Daoy (cell line): ENCODE measurements at regions not wholly inside any gene's neighbourhood (a gene's known extent, or its start where the extent isn't known, plus 50 kb on each side); places are given as distances from the start of the nearest gene placed in this dataset.

Experiments used
- DNase-seq: peaks from one replicate; pipeline ENCODE4 v3.0.0-alpha.2; 2015; ENCODE audit warnings: low read depth

DNA sequence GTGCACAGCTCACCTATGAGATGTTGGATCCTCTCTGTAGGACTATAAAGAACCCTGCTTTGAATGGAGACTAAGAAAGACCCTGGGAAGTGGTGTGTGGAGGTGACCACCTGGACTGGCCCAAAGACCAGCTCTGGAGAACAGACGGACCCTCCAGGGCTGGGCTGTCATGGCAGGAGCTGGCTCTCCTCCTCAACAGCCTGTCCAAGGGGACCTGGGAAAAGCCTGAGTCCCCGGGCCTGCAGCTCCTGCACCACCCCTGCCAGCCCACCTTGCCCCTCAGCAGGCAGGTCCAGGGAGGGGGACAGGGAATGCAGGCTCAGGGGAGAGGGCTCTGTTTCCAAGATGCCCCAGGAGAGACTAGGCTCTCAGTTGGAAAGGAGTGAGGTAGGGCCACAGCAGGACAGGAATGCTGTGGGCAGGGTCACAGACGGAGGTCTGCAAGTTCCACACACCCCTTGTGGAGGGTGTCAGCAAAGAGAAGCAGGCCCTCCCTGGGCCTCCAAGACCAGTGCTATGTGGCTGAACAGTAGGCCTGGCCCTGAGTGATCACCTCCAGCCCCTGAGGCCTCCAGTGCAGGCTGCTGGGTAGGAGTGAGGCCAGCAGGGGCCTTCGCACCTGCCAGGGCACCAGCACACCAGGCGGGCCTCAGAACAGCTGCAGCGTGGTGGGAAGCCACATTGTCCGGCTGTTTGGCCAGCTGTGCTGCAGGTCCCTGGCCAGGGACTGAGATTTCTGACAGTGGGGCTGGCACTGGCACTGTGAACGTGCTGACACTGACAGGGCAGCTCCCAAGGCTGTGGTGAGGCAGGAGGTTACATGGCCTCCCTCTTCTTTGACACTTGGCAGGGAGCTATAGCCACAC lies 86.4 kb upstream of the OTOS start:
- no peak for DNase-seq

DNA sequence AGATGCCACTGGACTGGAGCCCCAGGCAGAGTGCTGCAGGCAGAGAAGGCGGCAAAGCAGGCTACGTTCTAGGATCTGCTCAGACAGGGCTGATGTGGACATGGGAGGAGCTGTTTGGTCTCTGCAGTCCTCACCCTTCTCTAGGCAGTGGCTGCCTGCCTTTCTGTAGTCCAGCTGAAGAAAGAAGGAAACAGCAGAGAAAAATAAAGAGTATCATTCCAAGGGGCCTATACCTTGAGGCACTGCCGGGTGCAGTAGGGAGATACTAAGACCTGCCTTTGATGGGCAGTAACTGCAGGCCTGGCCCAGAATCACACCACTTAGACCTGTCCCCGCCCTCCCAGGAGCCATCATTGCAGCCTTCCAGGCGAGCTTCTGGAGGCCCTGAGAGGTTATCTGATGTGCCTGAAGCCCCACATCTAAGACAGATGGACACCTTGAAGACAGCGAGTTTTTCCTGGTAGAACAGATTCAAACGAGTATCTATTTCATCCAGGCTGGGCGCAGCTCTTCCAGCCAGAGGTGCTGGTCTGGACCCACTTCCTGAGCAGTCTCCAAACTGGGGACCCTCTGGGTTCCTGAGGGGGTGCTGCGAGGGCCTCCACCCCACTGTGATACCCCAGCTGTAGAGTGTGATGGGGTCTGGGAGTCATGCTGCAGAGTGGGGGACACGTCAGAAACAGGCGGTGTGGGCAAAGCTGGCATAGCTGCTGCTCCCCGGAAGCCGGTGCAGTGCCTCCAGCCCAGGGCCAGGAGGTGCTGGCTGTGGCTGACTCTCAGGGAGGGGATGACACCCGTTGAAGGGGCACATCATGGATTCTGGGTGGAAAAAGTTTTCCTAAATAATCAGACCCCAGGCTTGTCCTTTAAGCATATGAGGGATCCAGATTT lies 87.3 kb upstream of the OTOS start:
- no peak for DNase-seq

DNA sequence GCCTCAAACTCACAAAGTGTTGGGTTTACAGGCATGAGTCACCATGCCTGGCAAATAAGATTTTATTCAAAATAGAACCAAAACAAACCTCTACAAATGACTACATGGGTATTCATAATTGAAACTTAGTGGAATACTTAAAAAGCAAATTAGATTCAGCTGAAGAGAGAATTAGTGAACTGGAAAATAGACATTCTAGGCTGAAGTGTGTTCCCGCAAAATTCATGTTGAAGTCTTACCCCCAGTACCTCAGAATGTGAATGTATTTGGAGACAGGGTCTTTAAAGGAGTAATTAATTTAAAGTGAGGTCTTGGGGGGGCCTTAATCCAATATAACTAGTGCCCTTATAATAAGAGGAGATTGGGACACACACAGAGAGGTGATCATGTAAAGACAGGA lies 88.5 kb upstream of the OTOS start:
- DNase-seq = no peak

DNA sequence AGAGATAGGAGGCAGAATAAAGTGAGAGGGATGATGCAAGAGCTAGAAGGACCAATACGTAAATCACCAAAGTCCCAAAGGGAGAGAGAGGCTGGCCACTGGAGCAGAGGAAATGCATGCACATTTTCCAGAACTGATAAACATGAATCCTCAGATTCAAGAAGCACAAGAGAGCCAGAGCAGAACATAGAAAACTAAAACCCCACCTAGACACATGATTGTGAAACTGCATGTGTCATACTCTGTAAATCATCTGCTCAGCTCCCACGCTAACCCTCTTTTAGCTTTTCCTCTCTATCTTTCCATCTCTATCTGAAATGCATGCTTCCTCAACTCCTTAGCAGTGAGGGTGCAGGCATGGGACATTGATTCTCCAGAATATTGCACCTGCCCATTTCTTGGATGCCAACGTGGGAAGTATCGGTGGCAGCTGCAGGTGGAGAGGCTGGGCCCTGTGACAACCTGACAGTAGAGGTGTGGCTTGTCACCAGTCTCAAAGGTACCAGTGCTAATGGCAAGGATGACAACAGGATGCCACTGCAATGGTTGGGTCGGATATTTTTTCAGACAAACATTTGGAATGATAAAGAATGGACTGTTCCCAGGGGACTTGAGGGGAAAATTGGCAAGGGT lies 89.3 kb upstream of the OTOS start:
- DNase-seq = no peak

DNA sequence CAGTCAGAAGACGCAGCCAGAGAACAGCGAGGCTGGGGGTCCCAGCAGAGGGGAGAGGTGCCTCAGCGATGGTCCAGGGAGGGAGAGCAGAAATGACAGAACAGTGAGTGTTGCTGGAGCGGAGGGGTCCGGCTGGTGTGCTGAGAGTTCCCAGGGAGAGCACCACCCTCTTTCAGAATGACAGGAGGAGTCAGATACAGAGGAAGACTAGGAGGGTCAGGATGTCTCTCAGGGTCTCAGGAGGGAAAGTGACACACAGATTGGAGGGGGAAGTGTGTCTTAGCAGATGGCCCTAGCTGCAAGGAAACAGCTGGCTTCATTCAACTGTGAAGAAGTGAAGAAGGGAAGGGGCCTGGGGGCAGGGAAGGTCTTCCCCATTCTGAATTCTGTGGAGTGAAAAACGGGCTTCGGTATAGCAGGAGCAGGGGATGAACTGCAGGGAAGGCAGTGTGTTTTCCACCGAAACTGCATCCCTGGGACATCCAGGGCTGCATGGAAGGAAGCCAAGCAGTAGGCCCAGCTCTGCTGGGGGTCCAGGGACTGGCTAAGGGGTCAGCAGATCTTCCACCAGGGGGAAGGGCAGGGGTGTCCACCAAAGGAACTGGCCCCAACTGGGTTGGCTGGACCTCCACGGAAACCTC lies 90.0 kb upstream of the OTOS start:
- no peak for DNase-seq

DNA sequence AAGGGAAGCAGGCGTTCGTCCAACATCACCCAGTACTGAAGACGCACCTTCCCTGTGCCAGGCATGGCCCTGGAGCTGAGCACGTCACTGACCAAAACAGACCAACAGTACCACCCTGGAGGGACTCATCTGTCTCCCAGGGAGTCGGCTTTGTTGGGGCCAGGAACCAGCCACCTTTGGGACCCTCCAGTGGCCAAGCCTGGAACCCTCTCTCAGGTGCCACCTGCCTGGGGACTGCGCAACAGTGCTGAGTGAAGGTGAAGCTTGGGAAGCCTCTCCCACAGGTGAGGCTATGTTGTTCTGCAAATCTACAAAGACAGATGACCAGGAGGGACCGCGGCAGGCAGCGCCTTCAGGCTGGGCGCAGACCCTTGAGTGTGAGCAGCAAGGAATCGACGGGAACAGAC lies 91.4 kb upstream of the OTOS start:
- DNase-seq = no peak

DNA sequence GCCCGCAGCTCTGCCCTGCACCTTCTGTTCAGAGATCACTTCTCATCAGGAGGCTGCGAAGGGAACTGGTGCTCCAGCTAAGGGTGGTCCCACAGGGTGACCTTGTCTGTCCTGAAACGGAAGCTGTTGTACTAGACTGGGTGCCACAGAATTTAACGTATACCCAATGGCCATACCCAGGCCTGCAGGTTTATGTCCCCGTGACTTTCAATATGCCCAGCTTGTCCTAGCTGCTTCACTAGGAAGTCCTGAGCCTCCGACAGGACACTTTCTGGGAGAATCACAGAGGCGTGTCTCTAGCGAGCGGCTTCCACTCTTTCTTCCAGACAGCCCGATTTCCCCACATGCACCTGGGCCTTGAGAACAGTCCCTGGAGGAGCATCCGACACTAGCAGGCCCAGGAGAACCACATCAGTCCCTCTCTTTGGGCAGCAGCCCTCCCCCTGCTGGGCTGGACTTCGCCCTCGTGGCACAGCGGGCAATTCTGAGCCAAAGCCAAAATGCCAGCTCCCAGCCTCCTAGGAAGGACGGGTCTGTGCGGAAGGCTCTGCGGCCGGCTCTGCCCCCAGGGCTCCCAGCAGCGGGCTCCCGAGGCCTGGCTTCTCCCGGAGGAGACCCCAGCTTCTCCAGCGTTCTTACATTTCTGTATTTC lies 91.9 kb upstream of the OTOS start:
- no peak for DNase-seq

DNA sequence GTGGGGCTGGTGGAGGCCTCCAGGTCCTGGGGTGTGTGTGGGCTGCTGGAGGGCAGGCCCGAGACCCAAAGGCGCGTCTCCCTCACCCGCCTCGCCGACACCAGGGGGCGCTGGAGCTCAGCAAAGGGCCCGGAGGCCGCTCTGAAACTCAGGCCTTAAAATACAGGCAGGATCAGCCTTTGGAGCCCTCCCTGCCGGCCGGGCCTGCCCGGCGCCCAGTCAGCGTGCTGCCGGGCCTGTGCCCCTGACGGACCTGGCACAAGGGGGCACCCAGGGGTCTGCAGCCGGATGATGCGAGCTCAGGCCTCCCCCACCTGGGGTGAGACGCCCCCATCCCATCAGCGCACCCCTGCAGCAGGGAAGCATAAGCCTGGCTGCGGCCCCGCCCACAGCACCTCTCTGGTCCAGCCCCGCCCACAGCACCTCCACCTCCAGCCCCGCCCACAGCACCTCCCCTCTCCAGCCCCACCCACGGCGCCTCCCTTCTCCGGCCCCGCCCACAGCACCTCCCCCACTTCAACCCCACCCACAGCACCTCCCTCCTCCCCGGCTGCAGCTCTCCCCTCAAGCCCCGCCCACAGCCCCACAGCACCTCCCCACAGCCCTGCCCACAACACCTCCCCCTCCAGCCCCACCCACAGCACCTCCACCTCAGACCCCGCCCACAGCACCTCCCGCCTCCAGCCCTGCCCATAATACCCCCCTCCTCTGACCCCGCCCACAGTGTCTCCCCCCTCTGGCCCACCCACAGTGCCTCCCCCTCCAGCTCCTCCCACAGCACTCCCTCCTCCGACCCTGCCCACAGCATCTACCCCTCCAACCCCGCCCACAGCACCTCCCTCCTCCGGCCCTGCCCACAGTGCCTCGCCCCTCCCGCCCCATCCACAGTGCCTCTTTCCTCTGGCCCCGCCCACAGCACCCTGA lies 92.8 kb upstream of the OTOS start:
- DNase-seq = peak; percentile 82

DNA sequence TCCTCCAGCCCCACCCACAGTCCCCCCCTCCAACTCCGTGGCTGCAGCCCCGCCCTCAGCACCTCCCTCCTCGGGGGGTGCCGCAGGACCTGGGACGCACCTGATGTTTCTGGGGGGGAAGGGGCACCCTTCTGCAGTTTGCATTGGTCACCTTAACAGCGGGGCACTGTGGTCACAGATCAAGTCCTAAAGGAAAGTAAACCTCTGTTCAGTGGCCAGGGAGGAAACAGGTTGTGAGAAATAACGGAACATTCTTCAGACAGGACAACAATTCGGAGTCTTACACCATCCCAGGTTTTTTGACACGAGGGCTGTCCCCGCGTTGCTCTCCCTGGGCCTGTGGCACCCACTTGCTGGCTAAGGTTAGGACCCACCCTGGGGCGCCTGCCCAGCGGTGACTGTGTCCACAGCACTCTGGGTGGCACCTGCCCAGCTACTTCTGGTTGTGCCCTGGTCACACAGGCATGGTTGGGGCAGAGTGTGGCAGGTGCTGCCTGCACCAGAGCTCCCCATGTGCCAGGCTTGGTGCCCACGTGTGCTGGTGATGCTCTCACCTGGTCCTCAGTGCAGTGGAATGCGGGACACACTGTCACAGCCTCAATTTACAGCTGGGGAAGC lies 93.5 kb upstream of the OTOS start:
- DNase-seq = no peak

DNA sequence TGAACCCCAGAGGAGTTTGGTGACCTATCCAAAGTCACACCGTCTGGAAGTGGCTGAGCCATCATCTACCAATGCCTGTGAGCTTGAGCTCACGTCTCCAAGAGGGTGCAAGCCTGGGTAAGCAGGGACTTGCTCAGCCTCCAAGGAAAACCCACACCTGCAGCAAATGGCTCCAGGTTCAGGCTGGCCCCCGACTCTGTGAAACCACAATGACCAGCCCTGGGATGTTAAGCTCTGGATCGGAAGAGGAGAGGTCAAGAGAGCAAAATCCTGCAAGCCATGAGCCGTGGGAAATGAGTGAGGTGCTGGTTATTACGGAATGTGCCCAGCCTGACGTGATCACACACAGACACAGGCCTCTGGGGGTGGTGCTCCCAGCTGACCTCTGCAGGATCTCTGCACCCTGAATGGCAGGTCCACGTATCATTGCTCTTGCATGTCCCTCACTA lies 94.1 kb upstream of the OTOS start:
- DNase-seq = no peak

DNA sequence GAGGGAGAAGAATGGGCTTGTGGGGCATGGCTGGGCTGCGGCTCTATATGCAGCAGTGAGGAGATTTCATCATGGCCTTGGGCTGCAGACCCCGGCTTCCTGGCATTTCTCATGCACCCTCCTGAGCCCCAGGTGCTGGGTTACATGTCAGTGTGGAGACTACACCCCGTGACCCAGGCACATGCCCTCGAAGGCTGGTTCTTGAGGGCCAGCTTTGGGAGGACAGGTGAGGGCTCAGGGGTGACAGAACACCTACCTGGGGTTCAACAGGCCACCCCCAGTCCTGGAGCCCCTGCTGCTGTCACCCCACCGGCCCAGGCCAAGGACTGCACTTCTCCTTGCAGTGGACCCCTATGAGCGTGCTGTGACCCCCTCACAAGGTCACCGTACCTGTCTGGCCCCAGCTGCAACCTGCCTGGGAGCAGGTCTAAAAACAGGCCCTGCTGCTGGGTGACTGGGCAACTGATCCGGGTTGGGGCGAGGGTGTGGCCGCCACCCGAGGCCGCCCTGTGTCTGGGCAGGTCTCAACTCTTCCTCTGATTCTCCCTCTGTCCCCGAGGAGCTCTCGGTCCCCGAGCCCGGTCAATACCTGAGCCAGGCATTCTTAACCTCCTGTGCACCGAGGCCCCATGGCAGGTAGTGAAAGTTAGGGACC lies 94.8 kb upstream of the OTOS start:
- DNase-seq = no peak

DNA sequence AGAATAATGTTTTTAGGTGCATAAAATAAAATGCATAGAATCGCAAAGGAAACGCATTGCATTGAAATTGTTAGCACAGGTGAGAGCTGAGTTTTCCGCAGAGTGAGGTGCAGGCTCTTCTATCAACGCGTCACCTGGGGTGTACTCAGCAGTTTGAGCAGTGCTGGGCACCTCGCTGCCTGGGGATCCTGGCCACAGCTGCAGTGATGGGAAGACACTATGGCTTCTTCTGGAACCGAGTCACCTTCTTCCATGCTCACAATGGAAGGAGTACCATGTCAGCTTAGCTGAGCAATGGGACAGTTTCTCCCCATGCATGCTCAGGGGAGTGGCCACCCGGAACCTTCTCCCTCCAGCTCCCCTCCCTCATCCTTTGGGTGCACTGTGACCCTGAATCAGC lies 95.4 kb upstream of the OTOS start:
- DNase-seq = no peak

DNA sequence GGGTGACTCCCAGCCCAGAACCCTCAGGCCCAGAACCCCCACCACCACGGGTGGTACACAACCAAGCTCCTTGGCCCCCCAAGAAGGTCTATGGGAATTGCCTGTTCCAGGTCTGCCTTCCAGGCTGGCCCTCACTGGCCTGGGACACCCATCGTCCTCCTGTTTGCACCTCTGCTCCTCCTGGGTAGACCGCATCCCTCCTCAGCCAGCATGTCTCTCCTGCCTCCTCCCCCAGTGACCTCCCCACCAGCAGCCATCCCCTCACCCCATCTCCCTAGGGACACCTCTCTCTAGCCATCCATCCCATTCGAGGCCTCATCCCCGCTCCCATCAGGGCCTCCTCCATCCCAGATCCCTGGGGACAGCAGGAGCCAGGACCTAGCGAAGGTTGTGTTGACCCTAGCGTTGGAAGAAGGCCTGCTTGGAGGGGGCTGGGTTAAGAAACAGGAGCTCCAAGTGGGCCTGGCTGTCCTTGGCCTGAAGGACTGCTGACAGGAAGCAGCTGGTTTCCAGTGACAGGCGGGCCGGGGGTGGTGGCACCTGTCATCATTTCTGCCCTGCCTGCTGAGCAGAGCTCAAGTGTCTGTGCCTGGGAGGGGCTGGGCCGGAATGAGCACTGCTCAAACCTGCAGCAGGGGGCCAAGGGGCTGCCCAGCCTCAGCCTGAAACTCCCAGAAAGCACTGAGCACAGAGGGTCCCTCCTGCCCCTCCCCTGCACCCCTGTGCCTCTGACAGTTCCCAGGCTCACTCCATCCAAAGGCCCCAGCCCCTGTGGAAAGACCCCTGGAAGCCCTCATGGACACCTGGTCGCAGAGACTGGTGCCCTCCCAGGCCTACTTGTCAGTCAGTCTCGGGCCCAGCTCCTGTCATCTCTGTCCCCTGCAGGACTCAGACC lies 96.0 kb upstream of the OTOS start:
- DNase-seq = no peak

DNA sequence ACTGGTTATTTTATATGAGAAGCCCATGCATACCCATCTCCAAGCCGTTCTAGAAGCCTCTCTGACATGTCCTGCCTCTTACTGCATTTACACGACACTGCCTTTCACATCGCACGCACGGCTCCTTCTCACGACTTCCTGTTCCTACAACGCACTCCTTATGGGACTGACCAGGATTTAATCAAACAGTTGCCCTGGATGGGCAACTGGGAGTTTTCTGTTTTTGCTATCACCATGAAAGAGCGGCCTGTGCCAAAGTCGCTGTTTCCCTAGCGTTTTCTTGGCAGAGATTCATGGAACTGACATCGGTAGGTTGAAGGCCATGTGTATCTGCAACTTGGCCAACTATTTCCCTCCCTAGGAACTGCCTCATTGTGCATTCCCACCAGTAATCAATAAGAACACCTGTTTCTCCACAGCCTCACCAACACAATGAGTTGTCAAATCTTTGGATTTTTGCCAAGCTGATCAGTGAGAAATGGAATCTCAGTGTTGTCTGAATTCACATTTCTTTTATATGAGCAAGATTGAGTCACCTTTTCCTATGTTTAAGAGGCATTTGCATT lies 97.2 kb upstream of the OTOS start:
- no peak for DNase-seq

DNA sequence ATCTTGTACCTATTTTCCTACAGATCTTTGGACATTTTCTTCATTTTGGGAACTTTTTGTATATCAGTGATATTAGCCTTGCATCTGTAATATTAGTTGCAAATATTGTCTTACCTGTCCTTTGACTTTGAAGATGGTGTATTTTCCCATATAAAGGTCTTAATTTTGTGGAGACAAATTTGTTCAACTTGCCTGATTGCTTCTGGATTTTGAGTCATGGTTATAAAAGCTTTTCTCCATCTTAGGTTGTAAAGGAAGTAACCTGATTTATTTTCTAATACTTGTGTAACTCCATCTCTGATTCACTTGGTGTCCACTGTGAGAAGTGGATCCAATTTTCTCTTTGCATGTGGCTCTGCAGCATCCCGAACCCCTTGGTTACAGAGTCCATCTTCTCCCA lies 97.7 kb upstream of the OTOS start:
- DNase-seq = no peak

DNA sequence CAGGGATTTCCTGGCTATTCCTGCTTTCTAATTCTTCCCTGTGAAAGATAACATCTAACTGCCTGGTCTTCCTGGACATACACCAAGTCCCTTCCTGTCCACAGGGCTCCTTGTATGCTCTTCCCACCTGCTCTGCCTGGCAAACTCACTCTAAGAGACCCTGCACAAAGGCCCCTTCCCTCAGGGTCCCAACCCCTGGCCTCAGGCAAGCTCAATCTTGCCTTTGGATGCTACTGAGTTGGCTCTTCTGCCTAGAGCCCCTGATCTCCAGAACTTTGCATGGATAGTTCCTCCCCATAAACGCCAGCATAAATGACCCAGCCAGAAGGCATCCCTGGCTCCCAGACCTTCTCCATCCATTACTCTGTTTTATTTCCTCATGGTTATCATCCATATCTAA lies 98.3 kb upstream of the OTOS start:
- no peak for DNase-seq

DNA sequence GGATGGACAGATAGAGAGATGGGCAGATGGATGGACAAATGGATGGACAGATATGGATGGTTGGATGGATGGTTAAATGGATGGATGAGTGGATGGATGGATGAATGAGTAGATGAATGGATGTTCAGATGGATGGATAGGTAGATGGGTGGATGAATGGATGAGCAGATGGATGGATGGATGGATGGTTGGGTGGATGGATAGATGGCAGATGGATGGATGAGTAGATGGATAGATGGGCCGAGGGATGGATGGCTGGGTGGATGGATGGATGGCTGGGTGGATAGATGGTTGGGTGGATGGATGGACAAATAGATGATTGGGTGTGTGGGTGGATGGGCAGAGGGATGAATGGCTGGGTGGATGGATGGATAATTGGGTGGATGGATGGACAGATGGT lies 98.9 kb upstream of the OTOS start:
- no peak for DNase-seq
